OCI-LY7 (cell line): ENCODE measurements at regions not wholly inside any gene's neighbourhood (a gene's known extent, or its start where the extent isn't known, plus 50 kb on each side); places are given as distances from the start of the nearest gene placed in this dataset.

ENCODE experiments used
- CTCF ChIP-seq: fragments of 200-600 bp; sonication (generic); conservative IDR thresholded peaks from 2 replicates; pipeline ENCODE4 v1.5.1; 2014; ENCODE audit warnings: mild to moderate bottlenecking, antibody characterized with exemption, low read length, moderate library complexity, mixed read lengths
- EZH2phosphoT487 ChIP-seq: fragments of 200-600 bp; sonication (generic); IDR thresholded peaks from 2 replicates; pipeline ENCODE4 v1.6.1; 2018; ENCODE audit warnings: low read depth, borderline replicate concordance, mild to moderate bottlenecking, mixed run types, antibody characterized with exemption, low read length, moderate library complexity, mixed read lengths

- TF ChIP-seq CTCF (no peak), EZH2phosphoT487 (no peak)
Measured at GRCh38 chr16:17038415-17038814, 432.3 kb downstream of the XYLT1 start.
